Lower leg skin (tissue), 4 donors: ENCODE measurements at regions not wholly inside any gene's neighbourhood (a gene's known extent, or its start where the extent isn't known, plus 50 kb on each side); places are given as distances from the start of the nearest gene placed in this dataset.

Experiments
- DNase-seq, 2 donors: peaks; one replicate each; pipeline ENCODE4 v3.0.0-alpha.2; 2019; ENCODE audit warnings: low spot score in 2 of 2
- H3K4me3 ChIP-seq: fragments of 200-600 bp; sonication (generic); 2 replicates; pipeline ENCODE4 v1.5.1; 2017; ENCODE audit warnings: mild to moderate bottlenecking, low read depth; ENCODE audit not compliant: poor library complexity, severe bottlenecking
- POLR2A ChIP-seq, 2 donors: fragments of 450-650 bp; IDR thresholded peaks; one replicate each; pipeline ENCODE4 v1.6.1; 2016 to 2017; ENCODE audit warnings: antibody characterized with exemption in 2 of 2, mild to moderate bottlenecking in 1 of 2, moderate library complexity in 1 of 2
- WGBS, 2 donors: methylation state at CpG; one replicate each; pipeline ENCODE4 v1.1.5; 2018; 5-methylcytosine and 5-hydroxymethylcytosine counted together
- intact Hi-C: fragments of 100-400 bp; cut with DNase I; formaldehyde crosslinking; loops from one replicate; pipeline ENCODE4 v1.15.0; 2023; ENCODE audit warnings: low total_unique reads
- TF ChIP-seq, protein P1 (sequence below), 3 donors: fragments of 450-650 bp; IDR thresholded peaks; one replicate each; pipeline ENCODE4 v1.5.1; 2016; ENCODE audit warnings: antibody characterized with exemption in 3 of 3, mild to moderate bottlenecking in 3 of 3, moderate library complexity in 2 of 3

GRCh38 chr12:124369055-124369826 is 74.3 kb downstream of the RFLNA start:
- H3K4me3 ChIP-seq, result no peak overlapping the region
- no peak for TF ChIP-seq POLR2A (IDR thresholded peaks at IDR 0.05)
- TF ChIP-seq, protein P1, sequence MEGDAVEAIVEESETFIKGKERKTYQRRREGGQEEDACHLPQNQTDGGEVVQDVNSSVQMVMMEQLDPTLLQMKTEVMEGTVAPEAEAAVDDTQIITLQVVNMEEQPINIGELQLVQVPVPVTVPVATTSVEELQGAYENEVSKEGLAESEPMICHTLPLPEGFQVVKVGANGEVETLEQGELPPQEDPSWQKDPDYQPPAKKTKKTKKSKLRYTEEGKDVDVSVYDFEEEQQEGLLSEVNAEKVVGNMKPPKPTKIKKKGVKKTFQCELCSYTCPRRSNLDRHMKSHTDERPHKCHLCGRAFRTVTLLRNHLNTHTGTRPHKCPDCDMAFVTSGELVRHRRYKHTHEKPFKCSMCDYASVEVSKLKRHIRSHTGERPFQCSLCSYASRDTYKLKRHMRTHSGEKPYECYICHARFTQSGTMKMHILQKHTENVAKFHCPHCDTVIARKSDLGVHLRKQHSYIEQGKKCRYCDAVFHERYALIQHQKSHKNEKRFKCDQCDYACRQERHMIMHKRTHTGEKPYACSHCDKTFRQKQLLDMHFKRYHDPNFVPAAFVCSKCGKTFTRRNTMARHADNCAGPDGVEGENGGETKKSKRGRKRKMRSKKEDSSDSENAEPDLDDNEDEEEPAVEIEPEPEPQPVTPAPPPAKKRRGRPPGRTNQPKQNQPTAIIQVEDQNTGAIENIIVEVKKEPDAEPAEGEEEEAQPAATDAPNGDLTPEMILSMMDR (IDR thresholded peaks at IDR 0.05), result no peak
- 28 to 50% methylated on average over 24 to 37 of the region's 38 CpGs for WGBS, 2 donors
- intact Hi-C loops, result no loop called here
- peak; percentile 75 to 96 for DNase-seq

DNA sequence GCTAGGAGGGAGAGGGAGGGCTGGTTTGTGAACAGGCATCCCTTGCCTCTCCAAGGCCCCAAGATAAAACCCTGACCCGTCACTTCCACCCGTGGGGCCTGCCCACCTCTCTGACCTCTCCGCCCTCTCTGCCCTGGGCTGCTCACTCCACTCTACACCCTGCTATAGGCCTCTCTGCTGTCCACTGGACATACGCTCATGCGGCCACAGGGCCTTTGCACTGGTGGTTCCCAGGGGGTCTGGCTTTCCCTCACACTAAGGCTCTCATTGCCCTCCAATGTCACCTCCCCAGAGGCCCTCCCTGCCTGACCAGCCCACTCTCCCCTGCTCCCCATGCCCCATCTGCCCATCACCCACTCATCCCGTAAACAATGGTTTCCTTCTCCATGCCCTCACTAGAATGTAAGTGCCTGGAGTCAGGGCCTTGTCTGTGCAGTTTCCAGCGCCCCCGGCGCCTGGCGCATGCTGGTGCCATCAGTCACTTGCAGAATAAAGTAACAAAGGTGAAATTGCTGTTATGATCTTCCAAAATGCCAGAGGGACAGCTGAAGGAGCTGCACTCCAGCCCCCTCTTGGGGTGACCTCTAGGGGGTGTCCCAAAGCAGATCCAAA is 73.6 kb downstream of the RFLNA start:
- TF ChIP-seq, protein P1 (IDR thresholded peaks at IDR 0.05), result no peak
- no peak for TF ChIP-seq POLR2A (IDR thresholded peaks at IDR 0.05)
- intact Hi-C loops, result no loop called here
- WGBS, 2 donors, result 84 to 86% methylated on average over 10 of the region's 10 CpGs

DNA sequence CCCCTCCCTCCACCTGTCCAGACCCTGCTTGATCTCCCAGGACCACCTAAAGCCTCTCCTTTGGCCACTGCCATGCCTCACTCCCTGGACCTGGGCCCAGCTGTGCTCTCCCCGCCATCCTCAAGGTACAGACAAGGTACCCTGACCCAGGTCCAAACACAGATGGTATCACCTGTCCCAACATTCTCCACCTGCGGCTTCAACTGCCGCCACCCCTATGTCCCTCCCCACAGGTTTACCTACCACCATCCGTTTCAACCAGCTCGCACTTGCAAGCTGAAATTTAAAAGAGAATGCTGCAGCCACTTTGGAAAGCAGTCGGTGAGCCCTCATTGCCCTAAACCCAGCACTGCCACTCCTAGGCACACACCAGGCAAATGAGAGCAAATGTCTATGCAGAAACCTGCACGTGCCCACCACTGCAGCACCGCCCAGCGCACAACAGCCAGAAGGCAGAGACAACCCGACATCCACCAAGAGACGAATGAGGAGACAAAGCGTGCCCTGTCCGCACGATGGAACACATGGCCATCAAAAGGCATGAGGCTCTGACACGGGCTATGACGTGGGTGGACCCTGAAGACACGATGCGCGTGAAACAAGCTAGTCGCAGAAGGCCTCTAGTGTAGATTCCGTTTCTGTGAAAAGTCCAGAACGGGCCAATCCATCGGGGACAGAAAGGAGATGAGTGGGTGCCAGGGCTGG is 71.0 kb downstream of the RFLNA start:
- WGBS, 2 donors, result 84 to 87% methylated on average over 23 of the region's 23 CpGs
- DNase-seq, result no peak
- TF ChIP-seq POLR2A (IDR thresholded peaks at IDR 0.05), result no peak
- TF ChIP-seq, protein P1 (IDR thresholded peaks at IDR 0.05), result no peak
- H3K4me3 ChIP-seq, result no peak overlapping the region
- intact Hi-C loops, result no loop called here

More for the DNA sequence above, 73.6 kb downstream of the RFLNA start:
- no peak for DNase-seq
- no peak overlapping the region for H3K4me3 ChIP-seq
